Lung (tissue), 11 donors: ENCODE measurements at regions not wholly inside any gene's neighbourhood (a gene's known extent, or its start where the extent isn't known, plus 50 kb on each side); places are given as distances from the start of the nearest gene placed in this dataset.
A peak's percentile ranks its signal among the peaks of the same experiment; 100 is the strongest.

Source experiments
- ATAC-seq: fragments of 200-7000 bp; cut with Tn5 transposase; one replicate; pipeline ENCODE4 v1.9.1; 2020; ENCODE audit warnings: moderate number of reproducible peaks; ENCODE audit not compliant: insufficient read depth, low FRiP score
- DNase-seq, 3 donors: peaks; one replicate each; pipeline ENCODE4 v3.0.0-alpha.2; 2013 to 2017
- H3K27ac ChIP-seq, 2 donors: one replicate each; pipeline ENCODE4 v1.5.1; 2013; ENCODE audit warnings: mild to moderate bottlenecking in 2 of 2, moderate library complexity in 2 of 2, control low read depth in 1 of 2, inconsistent platforms in 1 of 2, low read depth in 1 of 2, low read length in 1 of 2
- H3K27me3 ChIP-seq, 3 donors: one replicate each; pipeline ENCODE4 v1.5.1; 2013; ENCODE audit warnings: low read length in 2 of 3; ENCODE audit not compliant: control insufficient read depth in 3 of 3, insufficient read depth in 3 of 3
- H3K36me3 ChIP-seq, 4 donors: one replicate each; pipeline ENCODE4 v1.5.1; 2013; ENCODE audit warnings: low read length in 4 of 4, mild to moderate bottlenecking in 1 of 4, moderate library complexity in 1 of 4; ENCODE audit not compliant: control insufficient read depth in 4 of 4, insufficient read depth in 4 of 4
- H3K4me1 ChIP-seq, 5 donors: one replicate each; pipeline ENCODE4 v1.5.1; 2013; ENCODE audit warnings: low read length in 5 of 5, mild to moderate bottlenecking in 2 of 5, moderate library complexity in 1 of 5; ENCODE audit not compliant: control insufficient read depth in 5 of 5, insufficient read depth in 5 of 5
- H3K4me3 ChIP-seq: one replicate; pipeline ENCODE4 v1.5.1; 2013; ENCODE audit warnings: mild to moderate bottlenecking, control low read depth, moderate library complexity
- H3K9ac ChIP-seq, 2 donors: one replicate each; pipeline ENCODE4 v1.5.1; 2013; ENCODE audit warnings: low read length in 2 of 2, control low read depth in 1 of 2; ENCODE audit not compliant: insufficient read depth in 1 of 2
- H3K9me3 ChIP-seq, 4 donors: one replicate each; pipeline ENCODE4 v1.5.1; 2013; ENCODE audit warnings: low read length in 3 of 4, mild to moderate bottlenecking in 1 of 4, moderate library complexity in 1 of 4; ENCODE audit not compliant: control insufficient read depth in 4 of 4, insufficient read depth in 3 of 4
- CTCF ChIP-seq: IDR thresholded peaks from 2 replicates; pipeline ENCODE4 v1.5.1; 2012; ENCODE audit warnings: mild to moderate bottlenecking; ENCODE audit errors: control extremely low read depth, extremely low read depth
- WGBS, 2 donors: extraction: QIAGEN DNeasy Blood & Tissue Kit; methylation state at CpG; one replicate each; pipeline ENCODE4 v1.1.7; 2013; 5-methylcytosine and 5-hydroxymethylcytosine counted together
- donor health status: control.
- donor health status: control.
- donor health status: Bipolar disorder and iron deficiency.
- donor health status: healthy.
- donor health status: DM: yes; HTN: yes; CAD: no.

GRCh38 chrX:20427173-20427770 lies 160.6 kb upstream of the RPS6KA3 start:
- DNase-seq (no peak), ATAC-seq (no peak)
- TF ChIP-seq CTCF = no peak
- peaks cover 0 to 1% (median 0%) of the 10 kb centered on the region in 5 donors for H3K4me1 ChIP-seq
- no peak overlapping the region for H3K9ac ChIP-seq
- WGBS, 2 donors = 69 to 86% methylated on average over 3 of the region's 3 CpGs
- no peak overlapping the region for H3K4me3 ChIP-seq
- H3K36me3 ChIP-seq = no peaks in the 10 kb centered on the region
- peaks cover 0 to 59% (median 11%) of the 10 kb centered on the region in 3 donors for H3K27me3 ChIP-seq
- no peak overlapping the region for H3K27ac ChIP-seq
- H3K9me3 ChIP-seq = no peaks in the 10 kb centered on the region

- TF ChIP-seq CTCF = no peak
- no peak overlapping the region for H3K9ac ChIP-seq
- WGBS, 2 donors = 57 to 63% methylated on average over 2 of the region's 2 CpGs
Observed at GRCh38 chrX:20421697-20422096, 155.0 kb upstream of the RPS6KA3 start.

GRCh38 chrX:20421275-20421674 lies 154.6 kb upstream of the RPS6KA3 start:
- H3K36me3 ChIP-seq = no peaks in the 10 kb centered on the region
- no peaks in the 10 kb centered on the region for H3K9me3 ChIP-seq
- TF ChIP-seq CTCF = no peak
- no peak overlapping the region for H3K4me3 ChIP-seq
- 40 to 49% methylated on average over 2 of the region's 2 CpGs for WGBS, 2 donors
- H3K27ac ChIP-seq = no peak overlapping the region
- peaks cover 0 to 1% (median 0%) of the 10 kb centered on the region in 5 donors for H3K4me1 ChIP-seq
- H3K9ac ChIP-seq = no peak overlapping the region
- ATAC-seq (no peak), DNase-seq (peak in 1 of 3 donors; percentile 21)
- peaks cover 0 to 26% (median 12%) of the 10 kb centered on the region in 3 donors for H3K27me3 ChIP-seq

More at GRCh38 chrX:20421697-20422096, 155.0 kb upstream of the RPS6KA3 start:
- H3K27ac ChIP-seq = no peak overlapping the region
- H3K36me3 ChIP-seq = no peaks in the 10 kb centered on the region
- DNase-seq (no peak), ATAC-seq (no peak)
- H3K27me3 ChIP-seq = peaks cover 0 to 30% (median 12%) of the 10 kb centered on the region in 3 donors
- H3K4me1 ChIP-seq = peaks cover 0 to 1% (median 0%) of the 10 kb centered on the region in 5 donors
- H3K4me3 ChIP-seq = no peak overlapping the region
- no peaks in the 10 kb centered on the region for H3K9me3 ChIP-seq

- H3K36me3 ChIP-seq = no peaks in the 10 kb centered on the region
- no peak for TF ChIP-seq CTCF
- H3K9ac ChIP-seq = no peak overlapping the region
- peaks cover 0 to 22% (median 12%) of the 10 kb centered on the region in 3 donors for H3K27me3 ChIP-seq
- no peak for DNase-seq
- no peak overlapping the region for H3K4me3 ChIP-seq
- H3K9me3 ChIP-seq = no peaks in the 10 kb centered on the region
- peaks cover 0 to 1% (median 0%) of the 10 kb centered on the region in 5 donors for H3K4me1 ChIP-seq
- no peak overlapping the region for H3K27ac ChIP-seq
- 84 to 95% methylated on average over 2 of the region's 2 CpGs for WGBS, 2 donors
- ATAC-seq = no peak
Observed at GRCh38 chrX:20420058-20420457, 153.3 kb upstream of the RPS6KA3 start.
